ENCODE measurements at regions not wholly inside any gene's neighbourhood (a gene's known extent, or its start where the extent isn't known, plus 50 kb on each side); places are given as distances from the start of the nearest gene placed in this dataset.

GRCh38 chr2:7146151-7146550 is 228.9 kb downstream of the RNF144A start:
- no peak for TF ChIP-seq POLR2A (IDR thresholded peaks at IDR 0.05; ENCODE audit: extremely low read depth, insufficient read length)
- TF ChIP-seq CTCF (IDR thresholded peaks at IDR 0.05; ENCODE audit: low read depth, low read length), result no peak
- TF ChIP-seq MYC (IDR thresholded peaks at IDR 0.05; ENCODE audit: low read depth, low read length), result no peak
- no peak for TF ChIP-seq MAX (IDR thresholded peaks at IDR 0.05; ENCODE audit: low read depth, low read length)

All from NB4 (cell line).